Fibroblast of skin of right biceps (primary cell): ENCODE measurements at regions not wholly inside any gene's neighbourhood (a gene's known extent, or its start where the extent isn't known, plus 50 kb on each side); places are given as distances from the start of the nearest gene placed in this dataset.
A peak's percentile ranks its signal among the peaks of the same experiment; 100 is the strongest.
"Not testable (repeated sequence)": the region's sequence is repeated elsewhere in the genome, so short reads cannot be mapped to it uniquely, and the experiment has no call there.

ENCODE experiments used
- DNase-seq: peaks from one replicate; pipeline ENCODE4 v3.0.0-alpha.2; 2013

GRCh38 chr12:65740873-65741600 lies 83.2 kb upstream of the HMGA2 start:
- DNase-seq: peak; percentile 90

GRCh38 chr12:65741656-65742017 lies 82.6 kb upstream of the HMGA2 start:
- DNase-seq: no peak

- DNase-seq: peak; percentile 62
Measured at GRCh38 chr12:65742018-65743010, 82.0 kb upstream of the HMGA2 start.

- DNase-seq: not testable (repeated sequence)
Measured at GRCh38 chr12:65744236-65744840, 79.9 kb upstream of the HMGA2 start.

GRCh38 chr12:65747338-65747737 lies 76.9 kb upstream of the HMGA2 start:
- no peak for DNase-seq

GRCh38 chr12:65748332-65748731 lies 76.0 kb upstream of the HMGA2 start:
- no peak for DNase-seq

- DNase-seq: no peak
Measured at GRCh38 chr12:65754290-65754689, 70.0 kb upstream of the HMGA2 start.

GRCh38 chr12:65754744-65755595 lies 69.3 kb upstream of the HMGA2 start:
- no peak for DNase-seq

- DNase-seq: peak; percentile 29
Measured at GRCh38 chr12:65755596-65755978, 68.7 kb upstream of the HMGA2 start.

GRCh38 chr12:65756267-65756666 lies 68.0 kb upstream of the HMGA2 start:
- DNase-seq: no peak

GRCh38 chr12:65756956-65757511 lies 67.2 kb upstream of the HMGA2 start:
- DNase-seq: peak; percentile 21

GRCh38 chr12:65758401-65758800 lies 65.9 kb upstream of the HMGA2 start:
- no peak for DNase-seq

- DNase-seq: no peak
Measured at GRCh38 chr12:65759735-65760134, 64.5 kb upstream of the HMGA2 start.

- no peak for DNase-seq
Measured at GRCh38 chr12:65761301-65761700, 63.0 kb upstream of the HMGA2 start.

- no peak for DNase-seq
Measured at GRCh38 chr12:65764325-65764724, 60.0 kb upstream of the HMGA2 start.

- peak; percentile 84 for DNase-seq
Measured at GRCh38 chr12:65765436-65765813, 58.9 kb upstream of the HMGA2 start.

GRCh38 chr12:65769880-65770279 lies 54.4 kb upstream of the HMGA2 start:
- DNase-seq: no peak
